Liver (tissue), 2 donors: ENCODE measurements at regions not wholly inside any gene's neighbourhood (a gene's known extent, or its start where the extent isn't known, plus 50 kb on each side); places are given as distances from the start of the nearest gene placed in this dataset.

Experiments used
- CTCF ChIP-seq: fragments of 150-350 bp; IDR thresholded peaks from 2 replicates; pipeline ENCODE4 v1.5.1; 2017; ENCODE audit warnings: improper control_type of control experiment, low read depth, low read length; ENCODE audit not compliant: missing input control
- TF ChIP-seq, protein P1 (sequence below): IDR thresholded peaks from 2 replicates; pipeline ENCODE4 v1.6.1; 2016; ENCODE audit warnings: antibody characterized with exemption
- donor health status: healthy.

DNA sequence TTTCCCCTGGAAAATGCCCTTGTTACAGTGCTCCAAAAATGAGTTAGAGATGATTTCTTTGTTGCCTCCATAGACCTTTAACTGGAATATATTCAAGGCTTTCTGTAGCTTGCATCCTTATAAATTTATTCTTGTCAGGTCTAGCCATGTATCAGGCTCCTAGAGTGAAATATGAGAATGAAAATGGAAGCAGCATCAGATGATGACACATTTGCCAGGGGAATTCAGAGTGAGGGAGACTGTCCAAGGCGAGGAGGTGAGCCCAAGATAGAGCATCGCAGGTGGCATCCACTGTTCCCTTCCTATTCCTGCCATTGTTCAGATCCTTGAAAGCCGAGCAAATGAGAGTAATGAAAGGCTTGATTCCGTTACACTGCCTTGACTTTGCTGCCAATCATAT lies 386.8 kb downstream of the SAMD5 start:
- TF ChIP-seq, protein P1, sequence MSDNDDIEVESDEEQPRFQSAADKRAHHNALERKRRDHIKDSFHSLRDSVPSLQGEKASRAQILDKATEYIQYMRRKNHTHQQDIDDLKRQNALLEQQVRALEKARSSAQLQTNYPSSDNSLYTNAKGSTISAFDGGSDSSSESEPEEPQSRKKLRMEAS: no peak
- TF ChIP-seq CTCF: no peak
